ENCODE measurements at regions not wholly inside any gene's neighbourhood (a gene's known extent, or its start where the extent isn't known, plus 50 kb on each side); places are given as distances from the start of the nearest gene placed in this dataset.

GRCh38 chr20:40307997-40308396 lies 381.0 kb downstream of the MAFB start:
- TF ChIP-seq POLR2A (IDR thresholded peaks at IDR 0.05) (no peak), CTCF (IDR thresholded peaks at IDR 0.05) (no peak)
